Mesendoderm (in vitro differentiated cells): ENCODE measurements at regions not wholly inside any gene's neighbourhood (a gene's known extent, or its start where the extent isn't known, plus 50 kb on each side); places are given as distances from the start of the nearest gene placed in this dataset.

ENCODE experiments used
- DNase-seq: peaks from one replicate; pipeline ENCODE4 v3.0.0; 2013
- H2AK5ac ChIP-seq: 2 replicates; pipeline ENCODE4 v1.6.1; 2013; ENCODE audit warnings: low read length, inconsistent platforms
- H2BK120ac ChIP-seq: 2 replicates; pipeline ENCODE4 v1.6.1; 2013; ENCODE audit warnings: low read depth, mild to moderate bottlenecking, low read length, moderate library complexity, mixed read lengths
- H2BK15ac ChIP-seq: replicated peaks from 2 replicates; pipeline ENCODE4 v1.6.1; 2013; ENCODE audit warnings: low read depth, mild to moderate bottlenecking, moderate library complexity
- H2BK5ac ChIP-seq: 2 replicates; pipeline ENCODE4 v1.6.1; 2013; ENCODE audit warnings: low read length, inconsistent platforms
- H3K18ac ChIP-seq: 2 replicates; pipeline ENCODE4 v1.6.1; 2013; ENCODE audit warnings: mild to moderate bottlenecking, low read length, mixed read lengths
- H3K23ac ChIP-seq: one replicate; pipeline ENCODE4 v1.6.1; 2013; ENCODE audit warnings: low read length
- H3K27ac ChIP-seq: 2 replicates; pipeline ENCODE4 v1.5.1; 2013; ENCODE audit warnings: low read depth, mild to moderate bottlenecking, inconsistent platforms, low read length, moderate library complexity
- H3K27me3 ChIP-seq: 2 replicates; pipeline ENCODE4 v1.6.1; 2013; ENCODE audit warnings: low read length, control low read depth, mild to moderate bottlenecking, inconsistent platforms; ENCODE audit not compliant: insufficient read depth, poor library complexity
- H3K36me3 ChIP-seq: 2 replicates; pipeline ENCODE4 v1.6.1; 2013; ENCODE audit warnings: low read length, inconsistent platforms; ENCODE audit not compliant: control insufficient read depth, insufficient read depth
- H3K4ac ChIP-seq: one replicate; pipeline ENCODE4 v1.6.1; 2013; ENCODE audit warnings: low read depth, mild to moderate bottlenecking, low read length, moderate library complexity
- H3K4me1 ChIP-seq: 2 replicates; pipeline ENCODE4 v1.6.1; 2013; ENCODE audit warnings: low read depth, low read length, inconsistent platforms; ENCODE audit not compliant: control insufficient read depth
- H3K4me2 ChIP-seq: 2 replicates; pipeline ENCODE4 v1.6.1; 2013; ENCODE audit warnings: low read length
- H3K4me3 ChIP-seq: 2 replicates; pipeline ENCODE4 v1.5.1; 2013; ENCODE audit warnings: mild to moderate bottlenecking, low read length
- H3K56ac ChIP-seq: one replicate; pipeline ENCODE4 v1.6.1; 2013; ENCODE audit warnings: low read length
- H3K79me1 ChIP-seq: 2 replicates; pipeline ENCODE4 v1.6.1; 2013; ENCODE audit warnings: low read length, inconsistent platforms
- H3K79me2 ChIP-seq: 2 replicates; pipeline ENCODE4 v1.6.1; 2013; ENCODE audit warnings: mild to moderate bottlenecking, low read length; ENCODE audit not compliant: control insufficient read depth, insufficient read depth
- H3K9ac ChIP-seq: 2 replicates; pipeline ENCODE4 v1.6.1; 2013; ENCODE audit warnings: low read length, inconsistent platforms
- H4K5ac ChIP-seq: one replicate; pipeline ENCODE4 v1.6.1; 2013; ENCODE audit warnings: low read length
- H4K8ac ChIP-seq: one replicate; pipeline ENCODE4 v1.6.1; 2013; ENCODE audit warnings: low read depth, mild to moderate bottlenecking, control low read depth, low read length, moderate library complexity
- WGBS: extraction: QIAGEN DNeasy Blood & Tissue Kit; methylation state at CpG from one replicate; pipeline ENCODE4 v1.1.7; 2013; ENCODE audit warnings: low lambda C conversion rate, missing lambda C conversion rate; ENCODE audit not compliant: insufficient coverage; ENCODE audit errors: extremely low coverage; 5-methylcytosine and 5-hydroxymethylcytosine counted together

- no peaks in the 10 kb centered on the region for H3K36me3 ChIP-seq
- H3K23ac ChIP-seq = no peak overlapping the region
- no peak overlapping the region for H3K4me2 ChIP-seq
- H2AK5ac ChIP-seq = no peak overlapping the region
- no peak overlapping the region for H2BK15ac ChIP-seq
- no peaks in the 10 kb centered on the region for H3K79me1 ChIP-seq
- H3K4me1 ChIP-seq = no peaks in the 10 kb centered on the region
- H3K56ac ChIP-seq = no peak overlapping the region
- H3K9ac ChIP-seq = no peak overlapping the region
- H4K8ac ChIP-seq = no peak overlapping the region
- H4K5ac ChIP-seq = no peak overlapping the region
- H3K27ac ChIP-seq = no peak overlapping the region
- no peaks in the 10 kb centered on the region for H3K79me2 ChIP-seq
- H3K4me3 ChIP-seq = no peak overlapping the region
- DNase-seq = no peak
- no peak overlapping the region for H3K18ac ChIP-seq
- no peaks in the 10 kb centered on the region for H3K27me3 ChIP-seq
- H3K4ac ChIP-seq = no peak overlapping the region
- H2BK120ac ChIP-seq = no peak overlapping the region
- WGBS = no CpG with 5 or more reads among the region's 4 CpGs
- no peak overlapping the region for H2BK5ac ChIP-seq
Observed at GRCh38 chr15:39502082-39502447, 78.8 kb upstream of the THBS1 start.

GRCh38 chr15:39502611-39503195 is 78.2 kb upstream of the THBS1 start:
- no peak overlapping the region for H3K4ac ChIP-seq
- H3K79me2 ChIP-seq = no peaks in the 10 kb centered on the region
- H2BK120ac ChIP-seq = no peak overlapping the region
- H3K4me3 ChIP-seq = no peak overlapping the region
- H2AK5ac ChIP-seq = no peak overlapping the region
- no peak overlapping the region for H2BK5ac ChIP-seq
- WGBS = no CpG with 5 or more reads among the region's 4 CpGs
- H3K36me3 ChIP-seq = no peaks in the 10 kb centered on the region
- no peaks in the 10 kb centered on the region for H3K79me1 ChIP-seq
- H3K27ac ChIP-seq = no peak overlapping the region
- H3K56ac ChIP-seq = no peak overlapping the region
- H3K4me2 ChIP-seq = no peak overlapping the region
- H3K23ac ChIP-seq = no peak overlapping the region
- H3K9ac ChIP-seq = no peak overlapping the region
- H4K5ac ChIP-seq = no peak overlapping the region
- H3K27me3 ChIP-seq = no peaks in the 10 kb centered on the region
- H4K8ac ChIP-seq = no peak overlapping the region
- no peak overlapping the region for H2BK15ac ChIP-seq
- no peak for DNase-seq
- no peaks in the 10 kb centered on the region for H3K4me1 ChIP-seq
- H3K18ac ChIP-seq = no peak overlapping the region

GRCh38 chr15:39503526-39503925 is 77.4 kb upstream of the THBS1 start:
- no peak overlapping the region for H2AK5ac ChIP-seq
- no peak overlapping the region for H2BK5ac ChIP-seq
- no peak overlapping the region for H3K4me2 ChIP-seq
- no peak overlapping the region for H2BK15ac ChIP-seq
- no peak overlapping the region for H3K23ac ChIP-seq
- no peaks in the 10 kb centered on the region for H3K4me1 ChIP-seq
- no peak overlapping the region for H4K8ac ChIP-seq
- no peak overlapping the region for H4K5ac ChIP-seq
- no peaks in the 10 kb centered on the region for H3K36me3 ChIP-seq
- no peak overlapping the region for H3K27ac ChIP-seq
- no peaks in the 10 kb centered on the region for H3K27me3 ChIP-seq
- H3K4ac ChIP-seq = no peak overlapping the region
- no peak overlapping the region for H3K4me3 ChIP-seq
- no peak overlapping the region for H3K56ac ChIP-seq
- no CpG with 5 or more reads among the region's 4 CpGs for WGBS
- DNase-seq = no peak
- no peak overlapping the region for H3K9ac ChIP-seq
- no peak overlapping the region for H2BK120ac ChIP-seq
- H3K18ac ChIP-seq = no peak overlapping the region
- H3K79me1 ChIP-seq = no peaks in the 10 kb centered on the region
- no peaks in the 10 kb centered on the region for H3K79me2 ChIP-seq

GRCh38 chr15:39504808-39505207 is 76.1 kb upstream of the THBS1 start:
- H3K4me3 ChIP-seq = no peak overlapping the region
- no peaks in the 10 kb centered on the region for H3K27me3 ChIP-seq
- no peak overlapping the region for H3K23ac ChIP-seq
- no peaks in the 10 kb centered on the region for H3K79me1 ChIP-seq
- no peak overlapping the region for H3K56ac ChIP-seq
- no peaks in the 10 kb centered on the region for H3K4me1 ChIP-seq
- H3K79me2 ChIP-seq = no peaks in the 10 kb centered on the region
- H4K8ac ChIP-seq = no peak overlapping the region
- no peak overlapping the region for H2AK5ac ChIP-seq
- H3K18ac ChIP-seq = no peak overlapping the region
- H3K27ac ChIP-seq = no peak overlapping the region
- no peak overlapping the region for H2BK120ac ChIP-seq
- H2BK5ac ChIP-seq = no peak overlapping the region
- no peak overlapping the region for H3K4ac ChIP-seq
- no peak overlapping the region for H3K4me2 ChIP-seq
- H4K5ac ChIP-seq = no peak overlapping the region
- peak; percentile 13 for DNase-seq
- no peak overlapping the region for H2BK15ac ChIP-seq
- H3K36me3 ChIP-seq = no peaks in the 10 kb centered on the region
- no CpG with 5 or more reads among the region's 1 CpG for WGBS
- no peak overlapping the region for H3K9ac ChIP-seq

GRCh38 chr15:39506146-39506545 is 74.7 kb upstream of the THBS1 start:
- no peak overlapping the region for H3K4me2 ChIP-seq
- H4K5ac ChIP-seq = no peak overlapping the region
- no peak overlapping the region for H2AK5ac ChIP-seq
- no peaks in the 10 kb centered on the region for H3K4me1 ChIP-seq
- H3K56ac ChIP-seq = no peak overlapping the region
- no peak overlapping the region for H3K23ac ChIP-seq
- H3K36me3 ChIP-seq = no peaks in the 10 kb centered on the region
- no peak overlapping the region for H4K8ac ChIP-seq
- no peak overlapping the region for H3K4ac ChIP-seq
- no peaks in the 10 kb centered on the region for H3K79me1 ChIP-seq
- no peak overlapping the region for H2BK5ac ChIP-seq
- H2BK120ac ChIP-seq = no peak overlapping the region
- H3K79me2 ChIP-seq = no peaks in the 10 kb centered on the region
- H2BK15ac ChIP-seq = no peak overlapping the region
- H3K18ac ChIP-seq = no peak overlapping the region
- H3K9ac ChIP-seq = no peak overlapping the region
- no peaks in the 10 kb centered on the region for H3K27me3 ChIP-seq
- WGBS = no CpG with 5 or more reads among the region's 1 CpG
- no peak overlapping the region for H3K4me3 ChIP-seq
- no peak for DNase-seq
- H3K27ac ChIP-seq = no peak overlapping the region

GRCh38 chr15:39508536-39508935 is 72.3 kb upstream of the THBS1 start:
- peak overlapping the region; percentile 39 for H3K23ac ChIP-seq
- no peak overlapping the region for H4K5ac ChIP-seq
- H3K4me3 ChIP-seq = no peak overlapping the region
- no peaks in the 10 kb centered on the region for H3K36me3 ChIP-seq
- no peaks in the 10 kb centered on the region for H3K79me1 ChIP-seq
- H3K4me1 ChIP-seq = no peaks in the 10 kb centered on the region
- no peak overlapping the region for H2BK15ac ChIP-seq
- H4K8ac ChIP-seq = no peak overlapping the region
- H3K79me2 ChIP-seq = no peaks in the 10 kb centered on the region
- H2BK5ac ChIP-seq = no peak overlapping the region
- no peak overlapping the region for H3K4me2 ChIP-seq
- no peak overlapping the region for H2AK5ac ChIP-seq
- no peak overlapping the region for H3K4ac ChIP-seq
- no peak overlapping the region for H2BK120ac ChIP-seq
- no CpG with 5 or more reads among the region's 7 CpGs for WGBS
- H3K56ac ChIP-seq = no peak overlapping the region
- H3K27me3 ChIP-seq = no peaks in the 10 kb centered on the region
- DNase-seq = no peak
- H3K18ac ChIP-seq = no peak overlapping the region
- H3K9ac ChIP-seq = no peak overlapping the region
- H3K27ac ChIP-seq = no peak overlapping the region
